ENCODE measurements at regions not wholly inside any gene's neighbourhood (a gene's known extent, or its start where the extent isn't known, plus 50 kb on each side); places are given as distances from the start of the nearest gene placed in this dataset.
"Not testable (repeated sequence)": the region's sequence is repeated elsewhere in the genome, so short reads cannot be mapped to it uniquely, and the experiment has no call there.

DNA sequence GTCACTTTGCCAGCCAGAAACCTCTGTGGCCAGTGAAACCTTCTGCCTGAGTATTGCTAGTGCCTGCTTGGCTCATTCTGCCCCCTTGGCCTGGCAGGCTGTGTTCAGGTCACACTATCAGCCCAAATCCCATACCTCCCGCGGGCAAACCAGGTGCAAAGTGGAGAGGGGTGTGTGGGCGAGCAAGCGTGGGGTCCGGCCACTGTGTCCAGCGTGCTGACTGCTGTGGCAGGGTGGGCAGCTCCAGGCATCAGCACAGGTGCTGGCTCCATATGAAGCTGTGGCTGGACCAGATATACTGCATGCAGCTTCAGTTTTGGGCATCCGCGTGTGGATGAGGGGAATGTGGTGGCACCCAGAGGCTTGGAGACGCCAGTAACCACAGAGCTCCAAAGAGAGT, 576.5 kb upstream of the EDIL3 start:
- no peak for DNase-seq (ENCODE audit: low read depth, low spot score)
- H3K4me3 ChIP-seq (ENCODE audit: low read length): no peak overlapping the region

DNA sequence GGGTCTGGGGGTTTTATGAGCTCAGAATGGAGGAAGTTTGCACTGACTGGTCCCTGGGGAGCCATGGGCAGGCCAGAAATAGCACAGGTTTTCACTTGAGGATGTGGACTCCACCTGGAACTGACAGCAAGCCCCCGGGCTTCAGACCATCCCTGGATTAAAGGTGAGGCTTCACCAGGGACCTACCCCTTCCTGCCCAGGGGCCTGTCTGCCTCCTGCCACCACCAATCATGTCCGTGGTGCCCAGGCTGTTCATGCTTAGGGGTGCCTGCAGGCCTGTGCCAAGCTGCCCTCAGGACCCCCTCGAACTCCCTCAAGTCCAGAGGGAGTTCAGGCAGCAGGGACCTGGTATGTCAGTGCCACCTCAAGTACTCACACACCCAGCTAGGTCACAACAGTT, 577.2 kb upstream of the EDIL3 start:
- no peak for DNase-seq (ENCODE audit: low read depth, low spot score)
- H3K4me3 ChIP-seq (ENCODE audit: low read length): no peak overlapping the region

DNA sequence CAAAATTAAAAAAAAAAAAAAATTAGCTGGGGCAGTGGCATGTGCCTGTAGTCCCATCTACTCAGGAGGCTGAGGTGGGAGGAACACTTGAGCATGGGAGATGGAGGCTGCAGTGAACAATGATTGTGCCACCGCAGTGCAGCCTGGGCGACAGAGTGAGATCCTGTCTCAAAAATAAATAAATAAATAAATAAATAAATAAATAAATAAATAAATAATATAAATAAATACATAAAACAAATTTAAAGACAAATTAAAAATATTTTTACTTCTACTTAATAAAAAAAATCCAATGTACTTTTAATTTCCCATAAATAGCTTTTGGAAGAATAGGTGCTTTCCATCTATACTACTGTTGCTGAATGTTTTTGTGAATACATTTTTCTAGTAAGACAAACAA, 598.4 kb upstream of the EDIL3 start:
- no peak for DNase-seq (ENCODE audit: low read depth, low spot score)
- no peak overlapping the region for H3K4me3 ChIP-seq (ENCODE audit: low read length)

DNA sequence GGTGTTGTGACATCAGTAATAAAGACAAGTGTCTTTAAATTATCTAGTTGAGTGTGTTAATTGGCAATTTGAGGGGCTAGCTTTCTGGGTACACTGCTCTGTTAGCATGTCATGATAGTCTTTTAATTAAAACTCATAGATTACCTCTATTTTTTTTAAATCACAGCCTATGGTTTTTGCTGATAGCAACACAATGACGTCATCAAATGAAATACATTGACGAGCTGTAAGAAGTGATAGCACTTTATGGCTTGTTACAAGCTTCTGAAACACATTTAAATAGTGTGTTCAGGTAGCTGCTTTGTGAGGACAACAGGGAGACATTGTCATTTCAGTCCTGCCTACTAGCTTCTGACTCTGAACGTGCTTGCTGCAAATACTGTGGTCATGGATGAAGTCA, 600.5 kb upstream of the EDIL3 start:
- no peak overlapping the region for H3K4me3 ChIP-seq (ENCODE audit: low read length)
- no peak for DNase-seq (ENCODE audit: low read depth, low spot score)

DNA sequence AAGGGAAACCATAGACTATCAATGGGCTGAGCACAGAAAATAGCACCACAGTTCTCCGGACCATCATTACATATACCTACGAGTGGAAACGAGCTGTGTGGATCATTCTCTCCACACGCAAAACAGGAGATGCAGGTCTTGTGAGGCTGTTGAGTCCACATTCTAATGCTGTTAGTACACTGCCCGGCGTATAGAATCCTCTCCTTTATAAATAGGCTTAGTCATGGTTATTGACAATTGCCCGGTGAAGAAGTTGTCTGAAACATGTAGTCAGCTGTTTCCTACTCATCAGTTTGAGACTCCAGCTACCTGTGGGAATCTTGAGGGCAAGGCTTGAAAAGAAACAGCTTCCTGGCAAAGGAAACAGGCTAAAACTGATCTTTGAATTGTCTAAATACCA, 602.0 kb upstream of the EDIL3 start:
- H3K4me3 ChIP-seq (ENCODE audit: low read length): no peak overlapping the region
- no peak for DNase-seq (ENCODE audit: low read depth, low spot score)

DNA sequence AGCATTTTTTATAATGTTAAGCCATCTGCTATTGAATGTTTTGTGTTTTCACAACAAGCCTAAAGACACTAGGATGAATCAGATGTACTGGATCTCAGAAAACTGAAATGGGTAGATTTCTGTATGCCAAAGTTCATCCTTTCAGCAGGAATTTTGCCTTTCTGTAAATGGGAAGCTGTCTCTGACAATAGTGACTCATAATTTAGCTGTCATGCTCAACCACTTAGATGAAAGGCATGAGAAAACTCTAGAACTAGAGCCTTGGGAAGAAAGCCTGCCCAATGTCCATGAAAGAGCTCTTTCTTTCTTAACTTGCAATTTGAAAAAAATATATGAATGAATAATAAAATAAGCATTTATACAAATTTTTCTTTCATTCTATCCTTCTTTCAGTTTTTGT, 616.0 kb upstream of the EDIL3 start:
- H3K4me3 ChIP-seq (ENCODE audit: low read length): no peak overlapping the region
- DNase-seq (ENCODE audit: low read depth, low spot score): no peak

DNA sequence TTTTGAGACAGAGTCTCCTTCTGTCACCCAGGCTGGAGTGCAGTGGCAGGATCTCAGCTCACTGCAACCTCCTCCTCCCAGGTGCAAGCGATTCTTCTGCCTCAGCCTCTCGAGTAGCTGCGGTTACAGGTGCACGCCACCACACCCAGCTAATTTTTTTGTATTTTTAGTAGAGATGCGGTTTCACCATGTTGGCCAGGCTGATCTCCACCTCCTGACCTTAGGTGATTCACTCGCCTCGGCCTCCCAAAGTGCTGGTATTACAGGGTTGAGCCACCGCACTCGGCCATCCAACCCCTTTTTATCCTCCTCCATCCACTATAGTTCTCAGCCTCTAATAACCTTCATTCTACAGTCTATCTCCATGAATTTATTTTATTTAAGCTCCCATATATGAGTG, 617.3 kb upstream of the EDIL3 start:
- not testable (repeated sequence) for H3K4me3 ChIP-seq (ENCODE audit: low read length)

DNA sequence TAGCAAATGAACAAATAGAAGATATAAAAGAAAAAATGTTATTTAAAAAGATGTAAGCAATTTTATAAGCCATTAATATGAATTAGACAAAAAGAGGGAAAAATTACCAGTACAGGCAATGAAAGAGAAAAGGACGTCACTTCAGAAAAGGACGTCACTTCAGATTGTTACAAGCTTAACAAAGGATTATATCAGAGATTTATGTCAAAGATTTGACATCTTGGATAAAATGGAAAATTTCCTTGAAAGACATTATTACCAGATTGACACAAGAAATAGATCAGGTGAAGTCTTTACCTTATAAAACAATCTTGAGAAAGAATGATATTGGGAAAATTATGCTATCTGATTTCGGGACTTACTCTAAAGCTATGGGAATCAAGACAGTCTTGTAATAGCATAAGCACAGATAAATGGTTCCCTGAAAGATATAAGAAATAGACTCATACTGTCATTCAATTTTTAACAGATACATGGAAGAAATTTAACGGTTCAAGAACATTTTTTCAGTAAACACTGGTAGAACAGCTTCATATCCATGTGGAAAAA, 625.4 kb upstream of the EDIL3 start:
- no peak overlapping the region for H3K4me3 ChIP-seq (ENCODE audit: low read length)
- no peak for DNase-seq (ENCODE audit: low read depth, low spot score)

More for the DNA sequence above, 617.3 kb upstream of the EDIL3 start:
- not testable (repeated sequence) for DNase-seq (ENCODE audit: low read depth, low spot score)

DNA sequence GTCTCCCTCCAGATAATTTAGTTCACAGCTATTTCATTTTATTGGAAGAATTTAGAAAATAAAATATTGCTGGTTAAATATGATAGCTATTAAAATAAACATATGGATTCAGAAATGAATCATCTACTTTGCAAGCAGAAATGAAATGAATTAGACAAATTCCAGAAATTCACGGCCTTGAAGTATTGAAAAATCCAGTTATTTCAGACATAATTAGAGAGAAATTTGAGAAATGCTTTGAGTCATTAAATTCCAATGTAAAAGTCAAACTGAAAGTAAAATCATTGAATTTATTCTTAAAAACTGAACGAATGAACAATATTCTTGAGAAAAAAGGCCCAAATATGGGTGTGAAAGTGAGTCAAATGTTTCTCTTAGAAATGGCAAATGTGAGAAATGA, 632.6 kb upstream of the EDIL3 start:
- H3K4me3 ChIP-seq (ENCODE audit: low read length): no peak overlapping the region
- no peak for DNase-seq (ENCODE audit: low read depth, low spot score)

DNA sequence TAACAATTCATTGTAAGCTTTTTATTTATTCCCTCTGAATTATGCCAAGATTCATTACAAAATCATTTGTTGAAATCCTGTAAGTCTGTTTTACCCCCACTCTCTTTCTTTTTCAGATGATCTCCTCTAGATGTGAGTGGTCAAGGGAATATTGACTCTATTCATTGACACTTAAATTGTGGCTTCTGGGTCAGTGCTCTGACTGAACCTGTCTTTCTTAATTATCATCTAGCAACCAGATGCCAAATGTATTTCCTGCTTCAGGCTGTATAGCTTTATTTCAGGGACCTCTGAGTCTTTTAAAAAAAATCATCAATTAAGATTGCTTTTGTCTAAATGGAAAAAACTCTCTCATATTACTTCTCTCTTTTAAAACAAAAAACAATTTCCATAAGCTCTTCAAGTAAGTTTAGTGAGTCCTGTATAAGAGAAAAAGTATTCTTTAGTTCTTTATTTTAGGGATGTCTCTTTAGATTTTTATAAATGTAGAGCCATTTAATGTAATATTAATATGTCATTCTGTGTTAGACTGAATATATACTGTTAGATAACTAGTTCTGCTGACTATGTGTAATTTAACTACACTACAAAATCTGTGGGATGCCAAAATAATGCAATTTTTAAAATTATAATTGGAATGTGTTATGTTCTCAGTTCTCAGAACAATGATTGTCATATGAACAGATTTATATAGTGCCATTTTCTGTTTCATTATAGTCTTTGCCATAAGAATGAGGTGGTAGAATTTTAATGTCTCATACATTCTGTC, 645.8 kb upstream of the EDIL3 start:
- no peak overlapping the region for H3K4me3 ChIP-seq (ENCODE audit: low read length)
- no peak for DNase-seq (ENCODE audit: low read depth, low spot score)

DNA sequence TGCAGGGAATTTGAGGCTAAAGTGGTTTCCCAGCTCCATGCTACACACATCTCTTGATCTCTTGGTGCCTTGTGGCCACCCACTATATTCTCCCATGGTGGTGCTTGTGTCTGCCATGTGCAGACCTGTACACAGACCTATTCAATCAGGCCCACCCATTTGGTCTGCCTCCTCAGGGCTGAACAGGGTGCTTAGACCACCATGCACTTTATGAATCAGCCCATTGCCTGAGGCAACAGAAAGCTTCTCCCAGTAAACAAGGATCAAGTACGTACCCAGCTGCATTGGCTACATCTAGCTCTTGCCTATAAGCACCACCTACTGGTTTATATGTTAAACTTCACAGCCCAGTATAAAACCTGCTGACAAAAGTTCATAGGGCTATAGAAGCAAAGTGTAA, 664.3 kb upstream of the EDIL3 start:
- H3K4me3 ChIP-seq (ENCODE audit: low read length): no peak overlapping the region
- DNase-seq (ENCODE audit: low read depth, low spot score): peak; percentile 23

DNA sequence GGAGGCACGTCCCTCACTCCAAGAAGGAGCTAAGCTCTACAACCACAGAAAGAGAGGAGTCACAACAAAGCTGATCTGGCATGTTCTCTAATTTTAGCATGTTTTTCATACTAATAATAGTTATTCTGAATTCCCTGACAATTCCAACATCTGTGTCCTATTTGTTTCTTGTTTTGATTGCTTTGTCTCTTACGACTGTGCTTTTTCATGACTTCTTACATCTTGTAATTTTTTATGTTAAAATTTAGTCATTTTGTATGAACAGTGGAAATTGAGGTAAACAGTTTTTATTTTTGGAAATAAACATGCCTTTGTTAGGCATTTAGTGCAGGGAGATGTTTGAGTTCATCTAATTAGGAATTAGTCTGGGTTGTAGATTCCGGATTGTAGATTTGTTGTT, 668.1 kb upstream of the EDIL3 start:
- no peak for DNase-seq (ENCODE audit: low read depth, low spot score)

DNA sequence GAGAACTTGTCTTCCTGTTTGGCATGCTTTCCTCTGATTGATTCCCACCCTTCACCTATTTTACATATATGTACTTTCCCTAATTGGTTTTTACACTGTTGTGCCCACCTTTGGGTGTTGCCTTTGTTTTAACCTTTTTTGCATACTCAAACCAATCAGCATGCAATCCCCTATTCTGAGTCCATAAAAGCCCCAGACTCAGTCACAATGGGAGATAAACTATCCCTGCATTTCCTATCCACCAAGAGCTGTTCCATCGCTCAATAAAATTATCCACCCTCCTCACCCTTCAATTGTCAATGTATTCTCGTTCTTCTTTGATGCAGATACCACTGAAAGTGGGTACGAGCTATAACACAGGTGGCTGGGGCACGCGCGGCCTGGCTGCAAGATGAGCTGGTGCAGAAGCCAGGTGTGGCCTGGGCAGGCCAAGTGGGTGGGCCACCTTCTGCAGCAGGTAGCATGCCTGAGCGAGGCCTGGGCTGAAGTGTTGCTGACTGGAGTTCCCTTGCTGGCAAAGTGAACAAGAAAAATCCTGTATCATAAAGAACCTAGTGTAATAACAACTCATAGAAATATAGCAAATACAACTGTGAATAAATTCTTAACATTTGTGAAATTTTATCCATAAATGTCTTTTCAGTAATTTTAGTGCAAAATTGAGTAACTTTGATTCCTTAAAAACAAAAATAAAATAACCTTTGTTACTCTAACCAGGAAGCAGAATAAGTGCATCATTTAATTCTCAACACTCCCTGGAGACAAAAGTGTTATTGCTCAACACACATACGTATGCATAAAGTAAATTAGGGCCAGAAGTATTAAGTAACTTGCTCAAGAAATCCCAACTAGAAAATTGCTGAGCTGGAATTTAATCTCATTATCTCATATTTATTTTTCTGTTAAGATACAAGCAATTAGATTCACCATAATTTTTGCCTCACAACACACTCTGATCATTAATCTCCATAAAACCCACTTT, 685.3 kb upstream of the EDIL3 start:
- H3K4me3 ChIP-seq (ENCODE audit: low read length): no peak overlapping the region
- no peak for DNase-seq (ENCODE audit: low read depth, low spot score)

More for the DNA sequence above, 668.1 kb upstream of the EDIL3 start:
- H3K4me3 ChIP-seq (ENCODE audit: low read length): no peak overlapping the region

DNA sequence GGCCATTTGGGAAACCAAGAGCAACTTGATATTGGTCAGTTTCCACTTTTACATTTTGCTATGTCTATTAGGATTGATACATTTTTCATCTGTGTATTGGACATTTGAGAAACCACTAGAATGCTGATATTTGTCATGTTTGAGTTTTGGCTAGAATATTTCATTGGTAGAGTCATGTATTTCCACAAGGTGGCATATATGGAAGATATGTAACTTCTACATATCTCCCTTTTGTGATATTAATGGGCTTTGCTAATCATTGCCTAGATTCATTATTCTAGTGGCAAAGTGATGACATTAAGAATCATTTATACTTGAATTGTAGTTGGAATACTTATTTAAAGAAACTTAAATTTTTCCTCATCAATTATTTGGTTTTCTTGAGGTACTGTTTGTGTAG, 692.9 kb upstream of the EDIL3 start:
- DNase-seq (ENCODE audit: low read depth, low spot score): no peak

DNA sequence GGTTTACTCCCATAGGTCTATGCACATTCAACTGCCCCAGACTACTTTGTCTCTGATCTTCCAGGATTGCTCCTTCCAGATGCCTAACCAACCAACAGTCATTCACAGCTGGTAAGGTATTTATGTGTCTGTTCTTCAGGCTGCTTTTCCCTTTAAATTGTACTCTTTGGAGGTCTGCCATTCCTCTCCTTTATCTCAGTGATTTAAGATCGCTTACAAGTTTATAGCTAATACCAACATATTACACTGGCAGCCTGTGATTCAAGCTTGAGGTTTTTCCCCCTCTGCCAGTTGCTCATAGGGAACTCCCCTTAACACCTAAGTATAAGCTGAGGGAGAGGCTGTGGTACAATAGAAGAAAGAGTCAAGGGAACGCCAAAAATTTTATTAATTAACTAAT, 711.7 kb upstream of the EDIL3 start:
- H3K4me3 ChIP-seq (ENCODE audit: low read length): no peak overlapping the region

More for the DNA sequence above, 692.9 kb upstream of the EDIL3 start:
- no peak overlapping the region for H3K4me3 ChIP-seq (ENCODE audit: low read length)

DNA sequence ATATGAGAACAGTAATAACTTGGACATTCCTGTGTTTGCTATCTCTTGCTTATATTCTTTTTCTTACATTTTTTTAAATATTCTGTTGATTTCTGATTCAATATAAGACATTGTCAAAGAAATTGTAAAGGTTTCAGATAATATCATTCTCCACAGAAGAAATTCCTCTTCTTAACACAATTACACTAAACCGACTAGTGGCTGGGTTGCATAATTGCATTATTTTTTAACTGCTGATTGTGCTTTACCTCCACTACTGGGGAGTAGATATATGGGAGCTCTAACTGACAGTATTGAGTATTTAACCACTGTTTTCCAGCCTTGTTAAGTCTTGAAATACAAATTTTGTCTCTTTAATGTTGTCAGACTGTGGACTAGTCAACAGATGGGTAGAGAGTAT, 723.8 kb upstream of the EDIL3 start:
- no peak overlapping the region for H3K4me3 ChIP-seq (ENCODE audit: low read length)
- DNase-seq (ENCODE audit: low read depth, low spot score): no peak

More for the DNA sequence above, 711.7 kb upstream of the EDIL3 start:
- DNase-seq (ENCODE audit: low read depth, low spot score): no peak

DNA sequence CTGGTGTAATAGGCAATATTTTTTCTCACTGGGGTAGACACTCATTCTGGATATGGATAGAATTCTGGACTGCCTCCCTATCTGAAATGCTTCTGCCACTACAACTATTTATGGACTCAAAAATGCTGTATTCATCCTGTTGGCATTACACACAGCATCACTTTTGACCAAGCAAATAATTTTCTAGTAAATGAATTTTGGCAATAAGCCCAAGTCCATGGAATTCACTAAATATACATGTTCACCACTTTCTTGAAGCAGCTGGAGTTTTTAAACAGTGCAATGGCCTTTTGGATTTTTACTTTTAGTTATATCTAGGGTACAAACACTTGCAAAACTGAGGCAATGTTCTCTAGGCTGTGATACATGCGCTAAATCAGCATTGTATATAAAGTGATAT, 724.9 kb upstream of the EDIL3 start:
- DNase-seq (ENCODE audit: low read depth, low spot score): no peak
- no peak overlapping the region for H3K4me3 ChIP-seq (ENCODE audit: low read length)

DNA sequence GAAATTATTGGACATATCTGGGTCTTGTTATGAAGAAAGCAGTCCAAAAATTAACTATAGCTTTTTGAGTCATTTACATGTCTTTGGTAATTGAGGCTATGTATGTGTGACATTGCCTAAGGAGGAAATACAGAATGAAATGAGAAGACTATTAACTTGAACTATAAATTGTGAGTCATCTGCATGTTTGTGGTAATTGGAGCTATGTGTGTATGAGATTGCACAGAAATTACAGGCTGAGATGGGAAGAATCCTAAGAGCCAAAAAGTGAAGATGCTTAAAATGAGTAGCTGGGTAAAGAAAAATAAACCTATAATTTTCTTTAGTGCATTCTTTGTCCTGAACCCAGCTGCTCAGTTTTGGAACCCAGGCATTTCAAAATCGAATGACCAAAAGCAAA, 747.6 kb upstream of the EDIL3 start:
- no peak overlapping the region for H3K4me3 ChIP-seq (ENCODE audit: low read length)
- no peak for DNase-seq (ENCODE audit: low read depth, low spot score)

DNA sequence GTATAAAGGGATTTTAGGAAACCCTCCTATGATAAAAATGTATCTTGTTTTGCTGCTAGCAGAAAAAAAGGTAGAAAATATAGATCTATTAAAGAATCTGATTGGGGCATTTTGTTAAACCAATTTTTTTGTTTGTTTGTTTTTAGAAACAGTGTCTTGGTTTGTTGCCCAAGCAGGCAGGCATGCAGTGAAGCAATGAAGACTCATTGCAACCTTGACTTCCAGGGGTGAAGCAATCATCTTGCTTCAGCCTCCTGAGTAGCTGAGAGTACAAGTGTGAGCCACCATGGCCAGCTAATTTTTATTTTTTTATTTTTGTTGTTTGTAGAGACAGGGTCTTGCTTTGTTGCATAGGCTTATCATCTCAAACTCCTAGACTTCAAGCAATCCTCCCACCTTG, 755.8 kb upstream of the EDIL3 start:
- DNase-seq (ENCODE audit: low read depth, low spot score): no peak
- no peak overlapping the region for H3K4me3 ChIP-seq (ENCODE audit: low read length)

DNA sequence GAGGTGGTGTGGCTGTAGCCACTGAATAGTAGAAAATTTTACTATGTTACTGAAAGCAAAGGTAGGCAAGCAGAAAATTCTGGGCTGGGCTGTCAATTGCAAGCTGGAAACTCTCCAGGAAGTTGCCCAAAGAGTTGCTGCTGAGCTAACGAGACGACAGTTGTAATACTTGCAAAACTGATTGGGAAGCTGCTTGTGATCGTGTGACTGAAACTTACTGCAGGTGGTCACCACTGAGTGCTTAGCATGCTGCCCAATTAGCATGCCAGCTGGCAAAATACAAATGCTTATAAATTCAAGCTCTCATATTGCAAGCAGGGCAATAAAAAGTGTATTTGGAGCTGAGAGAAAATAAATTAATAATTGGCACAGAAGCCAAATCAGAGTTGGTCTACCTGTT, 758.5 kb upstream of the EDIL3 start:
- DNase-seq (ENCODE audit: low read depth, low spot score): no peak
- H3K4me3 ChIP-seq (ENCODE audit: low read length): no peak overlapping the region
